Mesenchymal stem cell (in vitro differentiated cells and primary cell): ENCODE measurements at regions not wholly inside any gene's neighbourhood (a gene's known extent, or its start where the extent isn't known, plus 50 kb on each side); places are given as distances from the start of the nearest gene placed in this dataset.
A peak's percentile ranks its signal among the peaks of the same experiment; 100 is the strongest.

Experiments used
- DNase-seq: peaks from one replicate; pipeline ENCODE4 v3.0.0-alpha.2; 2013
- H2AFZ ChIP-seq: one replicate; pipeline ENCODE4 v1.6.1; 2013; ENCODE audit warnings: low read depth, mild to moderate bottlenecking, control low read depth, inconsistent platforms, low read length, moderate library complexity
- H2AK5ac ChIP-seq: 2 replicates; pipeline ENCODE4 v1.6.1; 2013; ENCODE audit warnings: low read length, moderate library complexity, mild to moderate bottlenecking, inconsistent platforms; ENCODE audit not compliant: severe bottlenecking
- H2BK120ac ChIP-seq: one replicate; pipeline ENCODE4 v1.6.1; 2013; ENCODE audit warnings: low read depth, mild to moderate bottlenecking, inconsistent platforms, low read length, moderate library complexity
- H2BK12ac ChIP-seq, 2 experiments: one replicate each; pipeline ENCODE4 v1.6.1; 2013; ENCODE audit warnings: inconsistent platforms in 2 of 2, low read length in 2 of 2, mild to moderate bottlenecking in 2 of 2, moderate library complexity in 2 of 2, control low read depth in 1 of 2
- H2BK15ac ChIP-seq: one replicate; pipeline ENCODE4 v1.6.1; 2013; ENCODE audit warnings: mild to moderate bottlenecking, low read depth, inconsistent platforms; ENCODE audit not compliant: poor library complexity, severe bottlenecking
- H2BK5ac ChIP-seq: 2 replicates; pipeline ENCODE4 v1.6.1; 2013; ENCODE audit warnings: low read depth, mild to moderate bottlenecking, low read length, control low read depth, inconsistent platforms; ENCODE audit not compliant: poor library complexity, severe bottlenecking
- H3K14ac ChIP-seq, 2 experiments: one replicate each; pipeline ENCODE4 v1.6.1; 2013; ENCODE audit warnings: inconsistent platforms in 2 of 2, low read length in 2 of 2, control low read depth in 1 of 2, mild to moderate bottlenecking in 1 of 2, moderate library complexity in 1 of 2
- H3K18ac ChIP-seq, 2 experiments: one replicate each; pipeline ENCODE4 v1.6.1; 2013; ENCODE audit warnings: inconsistent platforms in 2 of 2, low read length in 2 of 2, control low read depth in 1 of 2, low read depth in 1 of 2, mild to moderate bottlenecking in 1 of 2
- H3K23ac ChIP-seq, 2 experiments: one replicate each; pipeline ENCODE4 v1.6.1; 2013; ENCODE audit warnings: inconsistent platforms in 2 of 2, low read length in 2 of 2, mild to moderate bottlenecking in 2 of 2, moderate library complexity in 2 of 2, control low read depth in 1 of 2
- H3K27ac ChIP-seq: 2 replicates; pipeline ENCODE4 v1.5.1; 2013; ENCODE audit warnings: mild to moderate bottlenecking, moderate library complexity, low read length, control low read depth, inconsistent platforms; ENCODE audit not compliant: poor library complexity, severe bottlenecking
- H3K27me3 ChIP-seq, 2 experiments: 2 replicates each; pipeline versions ENCODE4 v1.6.1 to v1.7.0; 2013; ENCODE audit warnings: low read length in 2 of 2, mild to moderate bottlenecking in 2 of 2, moderate library complexity in 2 of 2, control low read depth in 1 of 2, inconsistent platforms in 1 of 2; ENCODE audit not compliant: control insufficient read depth in 1 of 2, insufficient read depth in 1 of 2
- H3K36me3 ChIP-seq, 2 experiments: 2 replicates each; pipeline versions ENCODE4 v1.6.1 to v1.7.0; 2013; ENCODE audit warnings: low read length in 2 of 2, control low read depth in 1 of 2, inconsistent platforms in 1 of 2, low read depth in 1 of 2, mild to moderate bottlenecking in 1 of 2; ENCODE audit not compliant: insufficient read depth in 2 of 2, control insufficient read depth in 1 of 2
- H3K4ac ChIP-seq, 2 experiments: one replicate each; pipeline ENCODE4 v1.6.1; 2013; ENCODE audit warnings: inconsistent platforms in 2 of 2, low read length in 2 of 2, mild to moderate bottlenecking in 2 of 2, moderate library complexity in 2 of 2, control low read depth in 1 of 2, low read depth in 1 of 2
- H3K4me1 ChIP-seq: 2 replicates; pipeline ENCODE4 v1.6.1; 2013; ENCODE audit warnings: low read depth, low read length, control low read depth; ENCODE audit not compliant: control insufficient read depth, insufficient read depth
- H3K4me2 ChIP-seq: 2 replicates; pipeline ENCODE4 v1.6.1; 2013; ENCODE audit warnings: low read length, mild to moderate bottlenecking, inconsistent platforms; ENCODE audit not compliant: poor library complexity, severe bottlenecking
- H3K4me3 ChIP-seq, 2 experiments: 2 replicates each; pipeline versions ENCODE4 v1.5.1 to v1.7.0; 2013; ENCODE audit warnings: low read length in 2 of 2, mild to moderate bottlenecking in 2 of 2, control low read depth in 1 of 2, low read depth in 1 of 2; ENCODE audit not compliant: insufficient read depth in 1 of 2
- H3K79me1 ChIP-seq: replicated peaks from 2 replicates; pipeline ENCODE4 v1.6.1; 2013; ENCODE audit warnings: mild to moderate bottlenecking, control low read depth, low read length, inconsistent platforms; ENCODE audit not compliant: poor library complexity, severe bottlenecking
- H3K9ac ChIP-seq: 2 replicates; pipeline ENCODE4 v1.7.0; 2013; ENCODE audit warnings: mild to moderate bottlenecking, low read length, moderate library complexity
- H3K9me3 ChIP-seq: 2 replicates; pipeline ENCODE4 v1.7.0; 2013; ENCODE audit warnings: mild to moderate bottlenecking, low read length; ENCODE audit not compliant: control insufficient read depth
- H4K8ac ChIP-seq: one replicate; pipeline ENCODE4 v1.6.1; 2013; ENCODE audit warnings: inconsistent platforms, mild to moderate bottlenecking, low read length, moderate library complexity
- H4K91ac ChIP-seq: one replicate; pipeline ENCODE4 v1.6.1; 2013; ENCODE audit warnings: mild to moderate bottlenecking, low read length, inconsistent platforms
- WGBS: methylation state at CpG from one replicate; pipeline ENCODE4 v1.1.7; 2013; ENCODE audit warnings: mixed read lengths; 5-methylcytosine and 5-hydroxymethylcytosine counted together

DNA sequence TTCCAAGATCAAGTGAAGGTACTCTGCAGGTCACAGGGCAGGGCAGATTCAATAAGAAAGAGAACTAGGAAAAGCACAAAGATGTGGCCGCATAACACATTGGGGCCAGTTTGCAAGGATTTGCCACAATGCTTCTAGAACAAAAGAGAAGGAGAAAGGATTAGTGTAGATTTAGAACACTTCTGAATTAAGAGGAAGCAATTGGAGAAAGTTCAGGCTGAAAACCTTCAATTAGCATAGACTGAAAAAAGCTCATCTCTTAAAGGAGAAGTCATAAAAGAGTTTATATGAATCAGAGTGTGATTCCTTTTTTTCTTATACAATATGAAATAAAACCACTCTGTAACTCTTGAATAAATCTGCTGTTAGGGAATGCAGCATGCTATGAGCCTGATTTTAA, 215.6 kb upstream of the FAT1 start:
- Histone ChIP-seq H2AFZ (no peak overlapping the region), H3K27me3 (no peaks in the 10 kb centered on the region), H3K4me1 (peaks cover 3% of the 10 kb centered on the region), H2BK15ac (no peak overlapping the region), H3K4me2 (no peak overlapping the region), H3K9me3 (no peaks in the 10 kb centered on the region), H2BK120ac (no peak overlapping the region), H3K4me3 (no peak overlapping the region), H3K23ac (no peak overlapping the region), H3K4ac (no peak overlapping the region), H3K18ac (peak overlapping the region in 1 of 2 experiments; percentile 35), H3K79me1 (no peaks in the 10 kb centered on the region), H2BK12ac (peak overlapping the region; percentile 27 to 88), H3K9ac (no peak overlapping the region), H3K14ac (no peak overlapping the region), H3K27ac (no peak overlapping the region), H4K91ac (no peak overlapping the region), H2BK5ac (no peak overlapping the region), H3K36me3 (no peaks in the 10 kb centered on the region), H2AK5ac (no peak overlapping the region), H4K8ac (no peak overlapping the region)
- DNase-seq: no peak
- 100% methylated on average over 1 of the region's 1 CpG for WGBS

GRCh38 chr4:186939766-186940165, 216.1 kb upstream of the FAT1 start:
- no peak overlapping the region for H3K4ac ChIP-seq
- H2AFZ ChIP-seq: no peak overlapping the region
- H3K79me1 ChIP-seq: no peaks in the 10 kb centered on the region
- H3K36me3 ChIP-seq: no peaks in the 10 kb centered on the region
- H2BK15ac ChIP-seq: no peak overlapping the region
- no peak overlapping the region for H3K4me2 ChIP-seq
- H3K27me3 ChIP-seq: no peaks in the 10 kb centered on the region
- H3K14ac ChIP-seq: no peak overlapping the region
- H3K4me1 ChIP-seq: peaks cover 3% of the 10 kb centered on the region
- no peak overlapping the region for H3K27ac ChIP-seq
- no peak overlapping the region for H4K8ac ChIP-seq
- H3K18ac ChIP-seq: no peak overlapping the region
- H3K23ac ChIP-seq: no peak overlapping the region
- no peak for DNase-seq
- H3K4me3 ChIP-seq: no peak overlapping the region
- H2AK5ac ChIP-seq: no peak overlapping the region
- H2BK5ac ChIP-seq: no peak overlapping the region
- H2BK12ac ChIP-seq: peak overlapping the region in 1 of 2 experiments; percentile 5
- H4K91ac ChIP-seq: no peak overlapping the region
- H3K9me3 ChIP-seq: no peaks in the 10 kb centered on the region
- no peak overlapping the region for H3K9ac ChIP-seq
- H2BK120ac ChIP-seq: no peak overlapping the region

GRCh38 chr4:186940476-186940875, 216.8 kb upstream of the FAT1 start:
- H3K4me3 ChIP-seq: no peak overlapping the region
- H3K9ac ChIP-seq: no peak overlapping the region
- no peak overlapping the region for H3K27ac ChIP-seq
- H3K14ac ChIP-seq: no peak overlapping the region
- peak overlapping the region in 1 of 2 experiments; percentile 41 for H3K18ac ChIP-seq
- H2BK120ac ChIP-seq: no peak overlapping the region
- H2BK15ac ChIP-seq: no peak overlapping the region
- no peak overlapping the region for H2BK5ac ChIP-seq
- no peaks in the 10 kb centered on the region for H3K79me1 ChIP-seq
- WGBS: 100% methylated on average over 2 of the region's 2 CpGs
- no peaks in the 10 kb centered on the region for H3K36me3 ChIP-seq
- H3K4ac ChIP-seq: no peak overlapping the region
- H3K4me2 ChIP-seq: no peak overlapping the region
- no peak overlapping the region for H3K23ac ChIP-seq
- no peak overlapping the region for H2AFZ ChIP-seq
- no peak overlapping the region for H4K91ac ChIP-seq
- H2AK5ac ChIP-seq: no peak overlapping the region
- peak overlapping the region in 1 of 2 experiments; percentile 49 for H2BK12ac ChIP-seq
- H3K9me3 ChIP-seq: no peaks in the 10 kb centered on the region
- no peak overlapping the region for H4K8ac ChIP-seq
- peaks cover 8% of the 10 kb centered on the region for H3K4me1 ChIP-seq
- no peak for DNase-seq
- no peaks in the 10 kb centered on the region for H3K27me3 ChIP-seq

DNA sequence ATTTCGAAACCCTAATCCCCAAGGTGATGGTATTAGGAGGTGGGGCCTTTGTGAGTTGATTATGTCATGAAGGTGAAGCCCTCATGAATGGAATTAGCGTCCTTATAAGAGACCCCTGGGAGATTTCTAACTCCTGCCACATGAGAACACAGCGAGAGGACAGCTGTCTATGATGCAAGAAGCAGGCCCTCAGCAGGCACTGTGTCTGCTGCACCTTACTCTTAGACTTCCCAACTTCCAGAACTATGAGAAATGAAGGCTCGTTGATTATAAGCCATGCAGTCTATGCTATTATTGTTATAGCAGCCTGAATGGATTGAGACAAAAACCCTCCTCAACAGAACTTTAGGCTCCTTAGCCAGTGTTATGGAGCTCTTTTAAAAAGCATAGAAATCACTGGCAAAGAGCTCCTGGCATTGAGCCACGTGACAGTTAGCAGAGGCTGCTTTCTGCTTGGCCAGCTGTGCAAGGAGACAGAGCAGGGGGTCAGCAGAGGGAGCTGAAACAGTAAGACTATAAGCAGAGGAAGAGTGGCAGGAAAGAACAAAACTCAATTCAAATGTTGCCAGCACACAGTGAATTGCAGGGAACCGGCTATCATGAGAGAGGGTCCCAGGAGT, 219.2 kb upstream of the FAT1 start:
- H3K36me3 ChIP-seq: no peaks in the 10 kb centered on the region
- no peak overlapping the region for H2BK12ac ChIP-seq
- no peak overlapping the region for H4K91ac ChIP-seq
- H3K4ac ChIP-seq: no peak overlapping the region
- no peak overlapping the region for H2BK5ac ChIP-seq
- peak overlapping the region in 1 of 2 experiments; percentile 32 for H3K23ac ChIP-seq
- H3K4me1 ChIP-seq: peaks cover 15% of the 10 kb centered on the region
- DNase-seq: peak; percentile 73
- no peak overlapping the region for H3K14ac ChIP-seq
- no peaks in the 10 kb centered on the region for H3K79me1 ChIP-seq
- H3K27ac ChIP-seq: peak overlapping the region; percentile 77
- no peak overlapping the region for H2BK120ac ChIP-seq
- no peak overlapping the region for H3K4me2 ChIP-seq
- H2AK5ac ChIP-seq: no peak overlapping the region
- H4K8ac ChIP-seq: no peak overlapping the region
- peak overlapping the region in 1 of 2 experiments; percentile 51 for H3K18ac ChIP-seq
- WGBS: 66% methylated on average over 5 of the region's 6 CpGs
- H3K9ac ChIP-seq: no peak overlapping the region
- H3K4me3 ChIP-seq: no peak overlapping the region
- no peaks in the 10 kb centered on the region for H3K27me3 ChIP-seq
- H2AFZ ChIP-seq: no peak overlapping the region
- no peak overlapping the region for H2BK15ac ChIP-seq
- no peaks in the 10 kb centered on the region for H3K9me3 ChIP-seq
